GM21529 (cell line): ENCODE measurements at regions not wholly inside any gene's neighbourhood (a gene's known extent, or its start where the extent isn't known, plus 50 kb on each side); places are given as distances from the start of the nearest gene placed in this dataset.

Source experiments
- ATAC-seq: cut with Tn5 transposase; IDR thresholded peaks from one replicate; pipeline ENCODE4 v1.9.1; 2021; ENCODE audit not compliant: unreplicated experiment

- no peak for ATAC-seq
Observed at GRCh38 chr10:112006407-112006806, 177.2 kb downstream of the GPAM start.

- no peak for ATAC-seq
Observed at GRCh38 chr10:112006831-112007230, 176.7 kb downstream of the GPAM start.

GRCh38 chr10:112022196-112022595 lies 161.4 kb downstream of the GPAM start:
- no peak for ATAC-seq

- no peak for ATAC-seq
Observed at GRCh38 chr10:112024079-112024478, 159.5 kb downstream of the GPAM start.

- no peak for ATAC-seq
Observed at GRCh38 chr10:112025228-112025627, 158.3 kb downstream of the GPAM start.

- ATAC-seq: no peak
Observed at GRCh38 chr10:112026438-112026837, 157.1 kb downstream of the GPAM start.

- no peak for ATAC-seq
Observed at GRCh38 chr10:112027731-112028280, 155.8 kb downstream of the GPAM start.

- no peak for ATAC-seq
Observed at GRCh38 chr10:112030431-112030830, 153.1 kb downstream of the GPAM start.

- no peak for ATAC-seq
Observed at GRCh38 chr10:112039823-112040222, 143.7 kb downstream of the GPAM start.

- no peak for ATAC-seq
Observed at GRCh38 chr10:112040696-112041095, 142.9 kb downstream of the GPAM start.

GRCh38 chr10:112045938-112046337 lies 137.6 kb downstream of the GPAM start:
- no peak for ATAC-seq

- no peak for ATAC-seq
Observed at GRCh38 chr10:112047674-112048073, 135.9 kb downstream of the GPAM start.

- no peak for ATAC-seq
Observed at GRCh38 chr10:112052166-112052565, 131.4 kb downstream of the GPAM start.

- ATAC-seq: no peak
Observed at GRCh38 chr10:112053895-112054294, 129.7 kb downstream of the GPAM start.

GRCh38 chr10:112054516-112054915 lies 129.0 kb downstream of the GPAM start:
- ATAC-seq: no peak

GRCh38 chr10:112057072-112057471 lies 126.5 kb downstream of the GPAM start:
- ATAC-seq: no peak

- ATAC-seq: no peak
Observed at GRCh38 chr10:112059220-112059619, 124.3 kb downstream of the GPAM start.

GRCh38 chr10:112071596-112072133 lies 111.9 kb downstream of the GPAM start:
- ATAC-seq: no peak

GRCh38 chr10:112078003-112078402 lies 105.6 kb downstream of the GPAM start:
- ATAC-seq: no peak

- no peak for ATAC-seq
Observed at GRCh38 chr10:112080231-112080630, 103.3 kb downstream of the GPAM start.

- no peak for ATAC-seq
Observed at GRCh38 chr10:112082120-112082519, 101.4 kb downstream of the GPAM start.

- no peak for ATAC-seq
Observed at GRCh38 chr10:112083472-112083871, 100.1 kb downstream of the GPAM start.

- no peak for ATAC-seq
Observed at GRCh38 chr10:112087953-112088456, 95.6 kb downstream of the GPAM start.
